Stimulated activated CD4-positive, alpha-beta T cell treated with anti-CD3 and anti-CD28 coated beads, Interleukin-4, amount 100 ng/mL, for 48 hours (primary cell): ENCODE measurements at regions not wholly inside any gene's neighbourhood (a gene's known extent, or its start where the extent isn't known, plus 50 kb on each side); places are given as distances from the start of the nearest gene placed in this dataset.

Source experiments
- DNase-seq, 2 donors: peaks; one replicate each; pipeline ENCODE4 v3.0.0-alpha.2; 2020; ENCODE audit warnings: low read depth in 2 of 2

DNA sequence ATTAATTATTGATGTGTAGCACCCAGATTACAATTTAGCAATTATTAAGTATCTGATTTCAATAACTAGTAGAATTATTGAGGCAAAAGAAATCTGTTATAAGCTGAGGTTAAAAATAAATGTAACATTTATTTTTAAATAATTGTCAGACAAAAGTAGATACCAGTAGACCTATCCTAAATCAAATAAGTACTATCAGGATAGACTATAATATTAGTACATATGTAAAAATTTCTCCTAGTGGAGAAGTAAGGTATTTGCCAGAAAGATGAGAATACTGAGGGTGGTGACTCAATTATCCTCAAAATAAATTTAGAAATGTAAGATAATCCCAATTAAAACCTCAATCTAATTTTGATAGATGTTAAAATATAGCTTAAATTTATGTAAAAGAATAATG is 377.8 kb upstream of the CHRM3 start:
- no peak for DNase-seq

DNA sequence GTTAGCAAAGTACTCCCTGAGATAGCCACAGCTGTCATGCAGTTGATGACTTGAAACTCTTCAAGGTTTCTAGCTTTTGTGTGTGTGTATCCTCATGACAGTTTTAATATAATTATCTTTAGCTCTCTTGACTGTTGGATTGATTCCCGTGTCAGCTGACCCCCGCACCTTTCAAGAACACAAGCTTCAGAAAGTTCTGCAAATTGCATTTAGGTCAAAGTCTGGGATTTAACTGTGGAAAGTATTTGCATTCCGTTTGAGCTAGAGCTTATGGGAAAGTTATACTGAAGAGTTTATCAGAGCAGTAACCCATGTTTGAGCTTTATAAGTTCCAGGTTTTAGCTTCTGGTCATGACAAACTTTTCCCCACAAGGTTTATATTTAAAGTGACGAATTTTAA is 380.1 kb upstream of the CHRM3 start:
- no peak for DNase-seq

DNA sequence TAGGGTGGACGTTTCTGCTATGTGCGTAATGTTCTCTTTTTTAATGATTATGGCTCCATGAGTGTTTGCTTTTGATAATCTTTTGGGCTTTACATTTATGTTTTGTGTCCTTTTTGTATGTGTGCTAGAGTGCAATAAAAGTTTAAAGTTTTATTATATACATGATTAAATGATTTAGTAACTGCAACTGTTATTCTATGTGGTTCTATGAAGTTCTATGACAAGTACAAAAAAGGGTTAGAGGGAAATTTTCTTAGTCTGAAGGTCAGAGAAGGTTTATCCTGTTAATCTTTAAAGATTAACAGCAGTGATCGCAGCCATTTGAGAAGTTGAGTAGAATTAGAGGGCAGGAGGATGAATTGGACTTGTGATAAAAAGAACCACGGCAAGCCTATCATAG is 386.4 kb upstream of the CHRM3 start:
- DNase-seq: no peak

DNA sequence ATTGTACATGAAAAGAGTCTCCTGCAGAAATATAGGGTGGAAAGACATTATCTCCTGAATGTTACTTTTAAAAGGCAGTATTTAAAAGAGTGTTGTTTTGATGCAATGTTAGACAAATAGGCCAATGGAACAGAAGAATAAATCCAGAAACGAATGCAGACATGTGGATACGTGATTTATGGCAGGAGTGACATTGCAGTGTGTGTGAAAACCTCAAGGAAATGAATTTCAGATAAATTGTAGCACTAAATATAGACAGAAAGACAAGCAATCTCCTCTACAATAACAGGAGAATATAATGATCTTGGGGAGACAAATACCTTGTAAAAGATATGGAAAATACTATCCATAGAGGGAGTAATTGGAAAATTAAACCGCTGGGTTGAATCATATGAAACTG is 387.8 kb upstream of the CHRM3 start:
- no peak for DNase-seq

DNA sequence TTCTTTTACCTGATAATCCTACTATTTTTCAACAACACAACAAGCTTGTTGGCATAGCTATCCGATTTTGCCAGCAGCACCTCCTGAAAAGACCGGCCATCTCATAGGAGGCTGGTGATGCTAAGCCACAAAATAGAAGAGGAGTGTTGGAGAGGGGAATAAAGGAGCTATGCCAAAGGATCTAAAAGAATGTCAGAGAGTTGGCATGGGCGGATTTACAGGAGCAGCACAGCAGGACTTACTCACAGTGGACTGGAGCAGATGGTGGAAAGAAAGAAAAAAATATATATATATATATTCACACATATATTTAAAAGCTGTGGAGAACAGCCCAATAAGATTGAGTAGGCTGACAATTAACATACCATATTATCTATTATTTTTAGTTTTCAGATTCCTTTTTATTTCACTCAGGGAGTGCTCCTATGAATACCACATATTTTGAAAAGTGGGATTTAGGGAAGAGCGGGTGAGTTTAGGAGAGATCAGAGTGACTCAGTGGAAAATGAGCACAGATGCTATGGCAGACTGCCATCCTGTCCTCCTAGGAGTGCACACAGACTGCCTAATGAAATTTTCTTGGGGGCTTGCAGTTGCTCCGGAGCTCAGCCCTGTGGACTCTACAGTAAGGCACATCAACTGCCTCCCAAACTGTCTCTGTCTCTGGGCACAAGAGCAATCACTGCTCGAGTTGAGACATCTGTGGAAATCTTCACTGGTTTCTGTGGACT is 394.4 kb upstream of the CHRM3 start:
- DNase-seq: no peak

DNA sequence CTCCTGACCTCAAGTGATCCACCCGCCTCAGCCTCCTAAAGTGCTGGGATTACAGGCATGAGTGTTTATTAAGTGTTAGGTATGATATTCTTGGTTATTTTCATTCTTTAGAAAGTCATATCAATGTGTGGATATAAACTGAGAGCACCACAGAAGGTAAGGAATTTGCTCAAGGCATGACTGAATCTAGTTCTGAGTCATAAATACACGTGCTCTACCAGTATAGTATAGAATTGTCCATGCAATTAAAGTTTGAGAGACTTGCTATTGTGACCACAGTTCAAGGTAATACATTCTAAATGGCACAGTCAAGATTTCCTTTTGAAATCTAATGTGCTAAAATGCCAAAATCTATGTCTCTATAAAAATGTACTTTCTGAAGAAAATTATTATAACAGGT is 401.1 kb upstream of the CHRM3 start:
- no peak for DNase-seq

DNA sequence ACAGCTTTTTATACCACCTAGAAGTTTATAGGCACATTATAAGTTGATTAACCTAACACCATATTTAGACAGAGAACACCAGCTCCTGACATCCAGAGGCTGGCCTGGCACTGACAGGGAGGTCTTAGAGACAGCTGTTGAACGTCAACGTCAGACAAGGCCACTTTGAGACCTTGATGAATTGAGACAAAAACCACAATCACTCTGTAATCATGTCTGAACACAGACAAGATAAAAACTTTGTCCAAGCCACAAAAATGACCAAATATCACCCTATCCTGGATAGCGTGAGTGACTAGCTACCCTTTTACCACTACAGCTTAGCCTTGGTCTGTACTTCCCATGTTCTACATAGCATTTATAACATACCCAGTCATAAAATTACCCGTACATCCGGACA is 403.6 kb upstream of the CHRM3 start:
- no peak for DNase-seq

DNA sequence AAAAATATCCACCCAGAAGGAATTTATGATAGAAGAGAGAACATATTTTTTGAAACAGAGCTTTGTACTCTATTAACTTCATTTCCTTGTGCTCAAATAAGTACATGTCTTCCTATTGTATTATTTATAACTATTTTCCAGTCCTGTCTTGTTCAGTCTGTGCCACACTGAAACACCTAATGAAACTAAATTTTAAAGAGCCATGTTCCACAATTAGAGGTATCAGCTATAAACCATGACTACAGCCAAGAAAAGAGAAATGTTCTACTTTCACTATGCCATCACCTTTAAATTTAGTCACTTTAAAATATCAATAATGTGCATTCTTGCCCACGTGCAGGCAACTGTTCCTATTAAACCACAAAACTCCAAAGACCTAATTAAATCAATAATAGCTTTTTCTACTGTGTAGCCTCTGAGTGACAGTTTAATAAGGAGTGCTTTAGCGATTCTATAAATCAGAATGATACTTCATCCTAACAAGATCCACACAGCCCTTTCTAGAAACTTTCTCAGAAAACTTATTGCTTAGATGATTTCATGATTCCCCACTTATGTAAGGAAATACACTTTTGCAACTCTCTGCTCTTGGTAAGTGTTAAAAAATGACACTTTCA is 404.9 kb upstream of the CHRM3 start:
- no peak for DNase-seq

DNA sequence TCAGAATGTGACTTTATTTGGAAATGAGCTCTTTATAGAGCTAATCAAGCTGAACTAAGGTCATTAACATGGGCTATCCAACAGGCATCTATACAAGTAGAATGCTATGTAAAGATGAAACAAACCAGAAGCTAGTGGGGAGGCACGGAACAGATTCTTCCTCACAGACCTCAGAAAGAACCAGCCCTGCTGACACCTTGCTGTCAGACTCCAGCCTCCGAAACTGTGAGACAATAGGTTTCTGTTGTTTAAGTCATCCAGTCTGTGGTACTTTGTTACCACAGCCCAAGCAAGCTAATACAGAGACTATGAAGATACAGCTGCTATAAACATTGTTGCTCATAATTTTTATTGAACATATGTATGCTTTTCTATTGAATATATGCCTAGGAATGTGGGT is 406.3 kb upstream of the CHRM3 start:
- no peak for DNase-seq

DNA sequence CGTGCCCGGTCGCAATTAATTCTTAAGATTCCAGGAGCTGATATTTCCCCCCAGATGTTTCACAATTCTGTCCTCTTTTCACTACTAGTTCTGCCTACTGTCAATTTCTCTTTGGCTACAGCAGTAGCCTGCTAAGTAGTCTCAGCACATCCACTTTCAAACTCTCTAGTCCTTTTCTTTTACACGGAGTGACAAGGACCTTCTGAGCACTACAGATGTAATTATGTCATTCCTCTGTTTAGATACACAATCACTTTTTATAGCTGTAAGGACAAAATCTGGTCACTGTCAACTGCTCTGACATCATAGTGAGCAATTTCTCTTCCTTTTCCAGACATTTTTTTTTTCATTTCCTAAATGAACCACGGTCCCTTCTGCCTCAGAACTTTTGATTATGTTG is 421.7 kb upstream of the CHRM3 start:
- DNase-seq: no peak

DNA sequence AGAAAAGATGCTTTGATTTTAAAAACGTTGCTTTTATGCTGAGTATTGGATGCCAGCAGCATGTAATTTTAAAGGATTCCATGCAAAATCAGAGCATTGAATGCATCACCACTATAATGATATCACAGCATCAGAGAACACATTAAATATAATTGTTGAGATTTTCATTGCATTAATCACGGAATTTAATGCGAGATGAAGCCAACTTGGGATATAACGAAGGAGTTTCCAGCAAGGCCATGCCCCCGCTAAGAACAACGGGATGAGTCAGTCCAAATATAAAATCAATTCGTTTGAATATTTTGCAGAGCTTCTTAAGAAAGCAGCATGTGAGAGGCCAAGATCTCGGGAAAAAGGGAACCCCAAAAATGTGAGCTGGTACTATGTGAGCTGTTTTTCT is 423.4 kb upstream of the CHRM3 start:
- no peak for DNase-seq

DNA sequence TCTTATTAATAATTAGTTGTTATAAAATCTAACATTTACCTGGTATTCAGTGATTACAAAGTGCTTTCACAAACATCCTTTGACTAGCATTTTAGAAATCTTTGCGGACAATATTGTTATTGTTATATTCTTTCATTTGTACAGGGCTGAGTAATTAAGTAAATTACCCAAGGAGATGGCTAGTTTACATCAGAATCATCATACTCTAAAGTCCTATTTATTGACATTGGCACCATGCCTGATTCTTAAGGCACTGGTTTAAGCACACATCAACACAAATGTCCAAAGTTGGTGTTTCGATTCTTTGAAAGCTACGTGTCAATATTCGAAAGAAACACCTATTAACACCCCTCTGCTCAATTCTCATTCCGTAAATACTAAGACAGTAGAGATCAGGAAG is 424.6 kb upstream of the CHRM3 start:
- no peak for DNase-seq

DNA sequence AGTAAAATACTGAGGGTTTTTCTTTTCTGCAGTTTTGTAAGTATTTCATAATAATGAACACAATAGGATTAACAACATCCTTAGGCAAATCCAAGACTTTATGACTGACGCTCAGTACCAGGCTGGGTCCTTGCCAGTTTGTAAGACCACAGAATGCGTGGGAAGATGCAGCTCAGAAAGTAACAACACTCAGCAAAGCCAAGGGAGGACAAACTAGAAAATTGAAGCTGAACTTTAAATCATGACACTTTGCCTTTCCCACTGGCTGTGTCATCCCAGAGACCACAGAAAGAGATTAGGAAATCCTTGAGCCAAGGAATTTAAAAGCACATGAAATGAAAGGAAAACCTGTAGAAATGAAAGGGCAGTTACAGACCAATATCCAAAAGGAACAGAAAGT is 426.3 kb upstream of the CHRM3 start:
- DNase-seq: no peak

DNA sequence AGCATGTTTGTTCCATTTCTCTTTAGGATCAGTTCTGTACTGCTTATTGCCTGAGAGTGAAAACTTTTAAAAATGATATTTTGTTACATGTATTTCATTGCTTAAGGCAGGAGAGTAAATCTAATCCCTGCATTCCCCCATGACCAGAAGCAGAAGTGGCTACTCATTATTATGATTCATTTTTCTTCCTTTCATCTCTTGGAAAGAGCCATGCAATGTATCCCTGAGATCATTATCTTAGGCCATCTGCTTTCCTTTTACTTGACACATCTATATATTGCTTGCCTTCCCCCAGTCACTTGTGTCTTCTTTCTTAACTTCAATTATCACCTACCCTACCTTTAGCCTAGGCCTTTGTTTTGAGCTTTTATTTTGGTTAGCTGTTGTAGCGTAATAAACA is 430.4 kb upstream of the CHRM3 start:
- no peak for DNase-seq

DNA sequence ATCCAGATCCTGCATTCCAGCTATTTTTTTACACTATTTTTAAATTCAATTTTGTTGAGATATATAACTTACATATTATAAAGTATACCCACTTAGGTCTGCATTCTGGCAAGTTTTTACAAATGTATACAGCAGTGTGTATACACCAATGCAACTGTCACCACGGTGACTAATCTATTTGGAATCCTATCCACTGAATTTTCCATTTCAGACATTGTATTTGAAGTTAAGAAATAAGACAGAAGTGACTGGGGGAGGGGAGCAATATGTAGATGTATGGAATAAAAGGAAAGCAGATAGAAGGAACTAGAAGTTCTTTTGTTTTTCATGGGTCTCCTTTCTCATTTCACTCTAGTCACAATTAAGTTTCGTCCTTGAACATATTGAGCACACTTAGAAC is 431.5 kb upstream of the CHRM3 start:
- DNase-seq: no peak

DNA sequence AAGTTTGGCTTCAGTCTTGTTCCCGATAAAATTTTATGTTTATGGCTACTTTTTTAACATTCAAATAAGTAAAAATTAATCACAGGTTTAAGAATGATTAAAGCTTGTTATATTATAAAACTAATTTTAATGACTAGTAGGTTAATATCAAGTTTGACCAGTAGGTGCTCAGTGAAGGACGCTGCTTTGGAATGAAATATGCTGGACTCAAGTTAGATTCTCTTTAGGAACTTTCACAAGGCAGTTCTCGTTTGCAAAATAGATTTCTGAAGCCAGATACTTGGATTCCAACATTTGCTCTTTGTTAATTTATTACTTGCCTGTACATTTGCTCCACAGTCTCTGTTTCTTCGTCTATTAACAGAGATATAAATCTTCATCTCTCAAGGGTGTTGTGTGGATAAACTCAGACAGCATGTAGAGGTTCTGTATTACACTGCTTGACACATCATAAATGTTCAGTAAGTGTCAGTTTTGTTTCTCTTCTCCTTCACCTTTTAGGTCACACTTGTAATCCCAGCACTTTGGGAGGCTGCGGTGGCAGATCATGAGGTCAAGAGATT is 432.8 kb upstream of the CHRM3 start:
- no peak for DNase-seq

DNA sequence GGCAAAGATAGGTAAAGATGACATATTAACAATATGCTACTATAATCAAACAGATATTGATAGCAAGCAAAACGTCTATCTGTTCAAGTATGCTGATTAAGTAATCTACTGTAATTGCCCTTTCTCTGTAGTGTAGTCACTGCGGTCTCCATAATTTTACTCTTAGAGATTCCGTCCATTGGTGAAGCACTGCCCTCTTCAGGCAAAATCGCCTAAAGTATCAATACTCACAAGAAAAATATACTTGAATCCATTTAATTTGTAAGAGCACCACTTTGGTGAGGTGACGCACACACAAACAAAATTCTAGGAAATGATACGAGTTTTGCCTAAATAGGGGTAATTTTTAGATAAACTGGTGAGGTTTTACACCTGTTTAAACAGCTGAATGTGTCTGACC is 434.6 kb upstream of the CHRM3 start:
- no peak for DNase-seq

DNA sequence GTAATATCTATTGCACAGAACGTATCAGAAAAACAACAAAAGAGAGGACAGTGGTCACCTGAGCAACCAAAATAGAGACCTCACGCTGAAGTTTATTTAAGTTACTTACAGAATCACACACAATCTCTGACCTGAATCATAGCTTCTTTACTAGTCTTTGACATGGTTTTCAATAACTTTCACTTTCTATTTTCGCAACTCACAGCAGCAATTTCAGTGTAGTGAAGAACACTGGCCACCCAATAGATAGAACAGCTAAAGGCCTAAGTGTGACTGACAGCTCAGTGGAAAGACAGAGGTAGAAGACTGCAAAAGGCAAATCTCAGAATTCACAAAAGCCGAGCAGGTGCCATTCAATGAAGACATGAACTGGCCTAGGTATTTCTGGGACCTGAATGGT is 435.6 kb upstream of the CHRM3 start:
- DNase-seq: no peak

DNA sequence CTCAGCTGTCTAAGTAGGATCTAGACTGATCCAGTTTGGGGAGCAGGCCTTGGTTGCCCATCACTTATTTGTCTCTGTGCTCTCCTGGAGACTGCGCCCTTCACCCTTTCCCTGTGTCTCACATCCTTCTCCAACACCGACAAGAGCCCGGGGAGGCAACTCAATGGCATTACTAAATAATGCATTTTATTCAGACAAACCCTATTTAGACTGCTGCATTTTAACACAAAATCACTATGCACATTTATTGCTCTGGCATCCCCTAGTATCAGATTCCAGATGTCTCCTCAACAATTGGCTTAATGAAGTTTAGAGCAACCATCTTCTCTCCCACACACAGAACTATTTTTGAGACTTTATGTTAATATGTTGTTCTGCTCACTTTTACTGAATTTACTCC is 436.4 kb upstream of the CHRM3 start:
- DNase-seq: no peak

DNA sequence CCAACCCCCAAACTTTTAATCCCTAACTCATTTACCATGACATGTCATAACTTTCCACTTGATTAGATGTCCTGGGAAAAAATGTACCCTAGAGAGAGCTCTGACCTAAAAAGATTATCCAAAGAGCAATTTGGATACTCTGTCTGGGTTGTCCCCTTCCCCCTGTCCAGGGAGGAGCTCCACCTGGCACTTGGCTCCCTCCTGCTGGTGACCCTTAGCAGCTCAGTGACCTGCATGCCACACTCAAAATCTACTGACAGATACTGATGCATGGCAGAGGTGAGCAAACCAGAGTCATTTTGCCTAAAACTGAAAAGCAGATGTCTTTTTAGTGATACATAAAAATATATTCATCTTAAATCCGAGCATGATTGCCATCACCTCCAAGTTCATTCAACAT is 442.3 kb upstream of the CHRM3 start:
- DNase-seq: no peak

DNA sequence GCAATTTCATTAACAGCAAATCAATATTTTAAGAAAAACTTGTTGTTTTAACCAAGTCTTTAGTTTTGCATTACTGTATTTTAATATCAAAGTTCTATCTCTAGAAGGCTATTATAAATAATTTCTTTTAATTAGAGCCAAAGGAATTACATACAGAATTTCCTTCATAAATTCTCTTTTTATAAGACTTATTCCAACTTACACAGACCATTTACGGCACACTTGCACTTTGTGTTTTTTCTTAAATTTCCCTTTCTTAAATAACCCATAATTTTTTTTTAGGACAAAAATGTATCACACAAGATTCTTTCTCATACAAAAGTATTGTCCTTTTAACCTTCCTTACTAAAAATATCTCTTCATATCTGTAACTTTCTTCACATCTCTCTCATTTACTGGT is 458.5 kb upstream of the CHRM3 start:
- DNase-seq: no peak

DNA sequence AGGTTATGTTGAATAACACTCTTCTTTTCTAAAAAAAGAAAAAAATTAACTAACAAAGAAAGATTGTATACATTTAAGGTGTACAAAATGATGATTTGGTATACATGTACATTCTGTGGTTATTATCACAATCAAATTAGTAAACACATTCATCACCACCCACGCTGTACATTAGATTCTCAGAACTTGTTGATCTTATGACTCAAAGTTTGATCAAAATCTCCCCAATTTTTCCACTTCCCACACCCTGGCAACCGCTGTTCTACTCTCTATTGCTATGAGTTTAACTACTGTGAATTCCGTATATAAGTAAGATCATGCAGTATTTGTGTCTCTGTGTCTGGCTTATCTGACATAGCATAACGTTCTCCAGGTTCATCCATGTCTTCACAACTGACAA is 469.5 kb upstream of the CHRM3 start:
- DNase-seq: no peak

DNA sequence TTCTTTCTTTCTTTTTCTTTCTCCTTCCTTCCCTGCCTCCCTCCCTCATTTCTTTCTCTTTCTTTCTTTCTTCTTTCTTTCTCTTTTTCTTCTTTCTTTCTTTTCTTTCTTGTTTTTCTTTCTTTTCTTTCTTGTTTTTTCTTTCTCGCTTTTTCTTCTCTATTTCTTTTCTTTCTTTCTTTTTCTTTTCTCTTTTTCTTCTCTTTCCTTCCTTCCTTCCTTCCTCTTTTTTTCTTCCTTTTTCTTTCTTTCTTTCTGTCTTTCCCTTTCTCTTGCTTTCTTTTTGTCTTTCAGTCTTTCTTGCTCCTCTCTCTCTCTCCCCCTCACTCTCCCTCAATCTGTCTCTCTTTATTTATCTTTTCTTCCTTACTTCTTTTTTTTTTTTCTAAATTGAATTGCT is 472.0 kb upstream of the CHRM3 start:
- DNase-seq: no peak

DNA sequence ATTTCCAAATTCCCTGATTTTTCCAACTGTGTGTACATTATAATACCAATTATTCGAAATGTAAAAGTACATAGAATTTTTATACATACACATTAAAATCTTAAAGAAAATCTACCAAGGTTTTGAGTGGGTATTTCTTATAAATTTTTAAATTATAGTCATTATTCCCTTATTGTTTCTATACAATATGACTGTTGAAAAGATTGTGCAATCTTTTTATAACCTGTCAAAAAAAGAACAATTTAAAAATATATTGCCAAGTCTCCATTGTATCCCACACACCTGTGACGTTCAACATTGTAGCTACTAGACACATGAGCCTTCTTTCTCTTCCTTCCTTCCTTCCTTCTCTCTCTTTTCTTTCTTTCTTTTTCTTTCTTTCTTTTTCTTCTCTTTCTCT is 473.2 kb upstream of the CHRM3 start:
- no peak for DNase-seq
